NCI-H460 (cell line): ENCODE measurements at regions not wholly inside any gene's neighbourhood (a gene's known extent, or its start where the extent isn't known, plus 50 kb on each side); places are given as distances from the start of the nearest gene placed in this dataset.
"Not testable (repeated sequence)": the region's sequence is repeated elsewhere in the genome, so short reads cannot be mapped to it uniquely, and the experiment has no call there.

Experiments used
- DNase-seq: peaks from one replicate; pipeline ENCODE4 v3.0.0-alpha.2; 2016; ENCODE audit warnings: low read depth; ENCODE audit errors: extremely low read depth
- small RNA-seq, 2 experiments: library from RNA; depleted of rRNA; stranded (forward); fragments of <200 nt; gene quantifications; one replicate each; pipeline ENCODE3, GENCODE V24; 2014

- DNase-seq = peak; percentile 14
These were observed 592.4 kb downstream of the ACTRT1 start for GRCh38 chrX:127459790-127460189.

- no peak for DNase-seq
These were observed 595.0 kb downstream of the ACTRT1 start for GRCh38 chrX:127457161-127457560.

GRCh38 chrX:127439676-127440075 lies 612.5 kb downstream of the ACTRT1 start:
- DNase-seq = no peak

GRCh38 chrX:127405946-127406345 lies 586.4 kb downstream of the PRR32 start:
- DNase-seq = no peak

GRCh38 chrX:127404161-127404560 lies 584.6 kb downstream of the PRR32 start:
- no peak for DNase-seq

GRCh38 chrX:127400231-127400630 lies 580.7 kb downstream of the PRR32 start:
- not testable (repeated sequence) for DNase-seq

- no peak for DNase-seq
These were observed 570.8 kb downstream of the PRR32 start for GRCh38 chrX:127390316-127390715.

GRCh38 chrX:127389900-127390299 lies 570.4 kb downstream of the PRR32 start:
- no peak for DNase-seq

Small RNAs in the stretch of these regions (small RNA-seq; reads per million reads assigned to genes)
- gene AL662814.1 = 0 reads per million in 2 experiments
